Spleen (tissue), 7 donors: ENCODE measurements at regions not wholly inside any gene's neighbourhood (a gene's known extent, or its start where the extent isn't known, plus 50 kb on each side); places are given as distances from the start of the nearest gene placed in this dataset.

Experiments
- POLR2A ChIP-seq, 3 donors: fragments of 450-650 bp; IDR thresholded peaks; one replicate each; pipeline ENCODE4 v1.5.1; 2017; ENCODE audit warnings: antibody characterized with exemption in 3 of 3, mild to moderate bottlenecking in 1 of 3
- POLR2AphosphoS5 ChIP-seq, 3 donors: sonication (generic); formaldehyde crosslinking; IDR thresholded peaks; one replicate each; pipeline ENCODE4 v1.5.1; 2017; ENCODE audit warnings: antibody characterized with exemption in 3 of 3
- TF ChIP-seq, protein P1 (sequence below), 11 experiments: fragments of 200-600 bp in 7 of 11; fragments of 450-650 bp in 4 of 11; sonication (generic) in 4 of 11; IDR thresholded peaks in 8 of 11; conservative IDR thresholded peaks in 3 of 11; 1 replicate in 7 of 11; 2 replicates in 4 of 11; pipeline versions ENCODE4 v1.4.0 to v1.8.0; 2016 to 2021; ENCODE audit warnings: antibody characterized with exemption in 11 of 11, inconsistent platforms in 4 of 11, mild to moderate bottlenecking in 1 of 11
- donor health status: DM: no; HTN: no; CAD: no; lungs with moderate emphysema.
- donor health status: DM: no; HTN: no; CAD: no.
- donor health status: DM: no; HTN: no; CAD: no.

- TF ChIP-seq, protein P1, sequence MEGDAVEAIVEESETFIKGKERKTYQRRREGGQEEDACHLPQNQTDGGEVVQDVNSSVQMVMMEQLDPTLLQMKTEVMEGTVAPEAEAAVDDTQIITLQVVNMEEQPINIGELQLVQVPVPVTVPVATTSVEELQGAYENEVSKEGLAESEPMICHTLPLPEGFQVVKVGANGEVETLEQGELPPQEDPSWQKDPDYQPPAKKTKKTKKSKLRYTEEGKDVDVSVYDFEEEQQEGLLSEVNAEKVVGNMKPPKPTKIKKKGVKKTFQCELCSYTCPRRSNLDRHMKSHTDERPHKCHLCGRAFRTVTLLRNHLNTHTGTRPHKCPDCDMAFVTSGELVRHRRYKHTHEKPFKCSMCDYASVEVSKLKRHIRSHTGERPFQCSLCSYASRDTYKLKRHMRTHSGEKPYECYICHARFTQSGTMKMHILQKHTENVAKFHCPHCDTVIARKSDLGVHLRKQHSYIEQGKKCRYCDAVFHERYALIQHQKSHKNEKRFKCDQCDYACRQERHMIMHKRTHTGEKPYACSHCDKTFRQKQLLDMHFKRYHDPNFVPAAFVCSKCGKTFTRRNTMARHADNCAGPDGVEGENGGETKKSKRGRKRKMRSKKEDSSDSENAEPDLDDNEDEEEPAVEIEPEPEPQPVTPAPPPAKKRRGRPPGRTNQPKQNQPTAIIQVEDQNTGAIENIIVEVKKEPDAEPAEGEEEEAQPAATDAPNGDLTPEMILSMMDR (IDR thresholded peaks at IDR 0.05 in 8 of 11, conservative IDR thresholded peaks at IDR 0.05 in 3 of 11), result no peak
- no peak for TF ChIP-seq POLR2AphosphoS5 (IDR thresholded peaks at IDR 0.05)
- no peak for TF ChIP-seq POLR2A (IDR thresholded peaks at IDR 0.05)
These were observed 703.9 kb upstream of the CDH2 start for GRCh38 chr18:28880856-28881255.
